ENCODE measurements at regions not wholly inside any gene's neighbourhood (a gene's known extent, or its start where the extent isn't known, plus 50 kb on each side); places are given as distances from the start of the nearest gene placed in this dataset.

- DNase-seq (ENCODE audit: low read depth): no peak
Observed at GRCh38 chr3:117892431-117892841, 1142.2 kb downstream of the IGSF11 start.

GRCh38 chr3:117893001-117893400 is 1141.6 kb downstream of the IGSF11 start:
- DNase-seq (ENCODE audit: low read depth): no peak

GRCh38 chr3:117893638-117894037 is 1141.0 kb downstream of the IGSF11 start:
- no peak for DNase-seq (ENCODE audit: low read depth)

- no peak for DNase-seq (ENCODE audit: low read depth)
Observed at GRCh38 chr3:117898722-117899522, 1135.7 kb downstream of the IGSF11 start.

- no peak for DNase-seq (ENCODE audit: low read depth)
Observed at GRCh38 chr3:117903226-117903625, 1131.4 kb downstream of the IGSF11 start.

- DNase-seq (ENCODE audit: low read depth): no peak
Observed at GRCh38 chr3:117910820-117911521, 1123.7 kb downstream of the IGSF11 start.

GRCh38 chr3:117912352-117912751 is 1122.3 kb downstream of the IGSF11 start:
- no peak for DNase-seq (ENCODE audit: low read depth)

- no peak for DNase-seq (ENCODE audit: low read depth)
Observed at GRCh38 chr3:117914540-117915100, 1120.0 kb downstream of the IGSF11 start.

GRCh38 chr3:117916839-117917238 is 1117.8 kb downstream of the IGSF11 start:
- DNase-seq (ENCODE audit: low read depth): no peak

- DNase-seq (ENCODE audit: low read depth): no peak
Observed at GRCh38 chr3:117919621-117920020, 1115.0 kb downstream of the IGSF11 start.

- no peak for DNase-seq (ENCODE audit: low read depth)
Observed at GRCh38 chr3:117920253-117920898, 1114.3 kb downstream of the IGSF11 start.

- no peak for DNase-seq (ENCODE audit: low read depth)
Observed at GRCh38 chr3:117921411-117921810, 1113.2 kb downstream of the IGSF11 start.

- DNase-seq (ENCODE audit: low read depth): no peak
Observed at GRCh38 chr3:117922039-117922438, 1112.6 kb downstream of the IGSF11 start.

- no peak for DNase-seq (ENCODE audit: low read depth)
Observed at GRCh38 chr3:117926819-117927218, 1107.8 kb downstream of the IGSF11 start.

- no peak for DNase-seq (ENCODE audit: low read depth)
Observed at GRCh38 chr3:117927825-117928224, 1106.8 kb downstream of the IGSF11 start.

- DNase-seq (ENCODE audit: low read depth): no peak
Observed at GRCh38 chr3:117928836-117929235, 1105.8 kb downstream of the IGSF11 start.

GRCh38 chr3:117932441-117932840 is 1102.2 kb downstream of the IGSF11 start:
- DNase-seq (ENCODE audit: low read depth): no peak

- DNase-seq (ENCODE audit: low read depth): no peak
Observed at GRCh38 chr3:117936159-117936558, 1098.5 kb downstream of the IGSF11 start.

GRCh38 chr3:117938974-117939373 is 1095.7 kb downstream of the IGSF11 start:
- no peak for DNase-seq (ENCODE audit: low read depth)

- DNase-seq (ENCODE audit: low read depth): no peak
Observed at GRCh38 chr3:117939425-117940027, 1095.1 kb downstream of the IGSF11 start.

- DNase-seq (ENCODE audit: low read depth): no peak
Observed at GRCh38 chr3:117941015-117941414, 1093.6 kb downstream of the IGSF11 start.

GRCh38 chr3:117941756-117942155 is 1092.9 kb downstream of the IGSF11 start:
- no peak for DNase-seq (ENCODE audit: low read depth)

Measured in stimulated activated CD8-positive, alpha-beta memory T cell treated with anti-CD3 and anti-CD28 coated beads, Interleukin-12 subunit alpha, Interleukin-12 subunit beta, amount 100 ng/mL, for 1 hour (primary cell).